SK-N-SH treated with all-trans-retinoic acid at 6 μM for 48 hours (cell line): ENCODE measurements at regions not wholly inside any gene's neighbourhood (a gene's known extent, or its start where the extent isn't known, plus 50 kb on each side); places are given as distances from the start of the nearest gene placed in this dataset.

Source experiments
- ARNTL ChIP-seq: fragments of 450-650 bp; formaldehyde crosslinking; IDR thresholded peaks from 2 replicates; pipeline ENCODE4 v1.5.0; 2020; ENCODE audit warnings: low read depth, mild to moderate bottlenecking, moderate library complexity, borderline replicate concordance
- BACH2 ChIP-seq: fragments of 250-450 bp; sonication (Bioruptor Pico); IDR thresholded peaks from 2 replicates; pipeline ENCODE4 v1.9.0; 2021; ENCODE audit warnings: mild to moderate bottlenecking, borderline replicate concordance
- GLIS3 ChIP-seq: fragments of 250-450 bp; sonication (Bioruptor Pico); IDR thresholded peaks from 2 replicates; pipeline ENCODE4 v1.5.0; 2020; ENCODE audit warnings: mild to moderate bottlenecking, moderate library complexity
- ISL1 ChIP-seq: fragments of 250-450 bp; sonication (Bioruptor Pico); IDR thresholded peaks from 2 replicates; pipeline ENCODE4 v2.1.2; 2022; ENCODE audit warnings: mild to moderate bottlenecking, moderate library complexity
- RARB ChIP-seq: fragments of 250-450 bp; sonication (Bioruptor Pico); IDR thresholded peaks from 2 replicates; pipeline ENCODE4 v1.8.0; 2021; ENCODE audit warnings: mild to moderate bottlenecking, moderate library complexity
- TOX ChIP-seq: fragments of 250-450 bp; sonication (Bioruptor Pico); IDR thresholded peaks from 2 replicates; pipeline ENCODE4 v1.8.0; 2021; ENCODE audit warnings: mild to moderate bottlenecking, moderate library complexity, borderline replicate concordance
- ZFP3 ChIP-seq: fragments of 250-450 bp; sonication (Bioruptor Pico); IDR thresholded peaks from 2 replicates; pipeline ENCODE4 v1.5.0; 2020; ENCODE audit warnings: mild to moderate bottlenecking, moderate library complexity
- ZFP30 ChIP-seq: fragments of 450-650 bp; formaldehyde crosslinking; IDR thresholded peaks from 2 replicates; pipeline ENCODE4 v1.5.0; 2022; ENCODE audit warnings: mild to moderate bottlenecking, moderate library complexity
- ZNF8 ChIP-seq: fragments of 450-650 bp; formaldehyde crosslinking; IDR thresholded peaks from 2 replicates; pipeline ENCODE4 v1.5.0; 2020; ENCODE audit warnings: mild to moderate bottlenecking, moderate library complexity
- TF ChIP-seq, protein P1 (sequence below): fragments of 250-450 bp; sonication (Bioruptor Pico); IDR thresholded peaks from 2 replicates; pipeline ENCODE4 v1.5.1; 2020; ENCODE audit warnings: low read depth, mild to moderate bottlenecking, moderate library complexity

DNA sequence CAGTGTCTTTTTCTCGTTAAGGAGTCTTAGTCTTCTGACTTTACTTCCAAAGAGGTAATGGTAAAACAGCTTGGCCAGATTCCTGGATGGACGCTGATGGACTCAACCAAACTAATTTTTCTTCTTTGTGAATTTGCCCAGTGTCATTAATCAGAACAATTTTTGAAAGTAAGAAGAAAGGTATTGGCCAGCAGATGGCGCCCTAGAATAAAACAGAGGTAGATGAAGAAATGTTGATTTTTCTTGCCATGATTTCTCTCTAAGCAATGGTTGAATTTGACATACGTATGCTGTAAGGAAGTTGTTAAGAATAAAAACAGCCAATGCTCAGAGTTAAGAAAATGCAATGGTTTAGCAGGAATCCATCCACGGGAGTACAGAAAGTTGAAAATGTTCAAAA, 500.0 kb downstream of the DIRAS2 start:
- TF ChIP-seq ISL1 (CRISPR knock-in tag) (no peak), ZFP3 (CRISPR knock-in tag) (no peak), TOX (CRISPR knock-in tag) (no peak), RARB (no peak), ARNTL (CRISPR knock-in tag) (no peak), BACH2 (CRISPR knock-in tag) (no peak), ZFP30 (no peak), GLIS3 (no peak), ZNF8 (CRISPR knock-in tag) (no peak)
- TF ChIP-seq, protein P1, sequence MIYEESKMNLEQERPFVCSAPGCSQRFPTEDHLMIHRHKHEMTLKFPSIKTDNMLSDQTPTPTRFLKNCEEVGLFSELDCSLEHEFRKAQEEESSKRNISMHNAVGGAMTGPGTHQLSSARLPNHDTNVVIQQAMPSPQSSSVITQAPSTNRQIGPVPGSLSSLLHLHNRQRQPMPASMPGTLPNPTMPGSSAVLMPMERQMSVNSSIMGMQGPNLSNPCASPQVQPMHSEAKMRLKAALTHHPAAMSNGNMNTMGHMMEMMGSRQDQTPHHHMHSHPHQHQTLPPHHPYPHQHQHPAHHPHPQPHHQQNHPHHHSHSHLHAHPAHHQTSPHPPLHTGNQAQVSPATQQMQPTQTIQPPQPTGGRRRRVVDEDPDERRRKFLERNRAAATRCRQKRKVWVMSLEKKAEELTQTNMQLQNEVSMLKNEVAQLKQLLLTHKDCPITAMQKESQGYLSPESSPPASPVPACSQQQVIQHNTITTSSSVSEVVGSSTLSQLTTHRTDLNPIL, result no peak
